Dendritic cell treated with granulocyte-macrophage colony-stimulating factor and Interleukin-4, amounts not matched to agents 40 ng/mL and 50 ng/mL, for 4 days (primary cell): ENCODE measurements at regions not wholly inside any gene's neighbourhood (a gene's known extent, or its start where the extent isn't known, plus 50 kb on each side); places are given as distances from the start of the nearest gene placed in this dataset.

Experiments
- H3K27ac Mint-ChIP-seq: one replicate; pipeline ENCODE4 v1.8.0; 2022; ENCODE audit warnings: mild to moderate bottlenecking, mixed read lengths
- H3K27me3 Mint-ChIP-seq: one replicate; pipeline ENCODE4 v1.8.0; 2022; ENCODE audit warnings: mild to moderate bottlenecking, mixed read lengths
- H3K36me3 Mint-ChIP-seq: one replicate; pipeline ENCODE4 v1.8.0; 2022; ENCODE audit warnings: low read depth, mixed read lengths
- H3K4me1 Mint-ChIP-seq: one replicate; pipeline ENCODE4 v1.8.0; 2022; ENCODE audit warnings: low read depth, mixed read lengths
- H3K4me3 Mint-ChIP-seq: one replicate; pipeline ENCODE4 v1.8.0; 2022; ENCODE audit warnings: mild to moderate bottlenecking, moderate library complexity, mixed read lengths
- H3K9me3 Mint-ChIP-seq: one replicate; pipeline ENCODE4 v1.8.0; 2022; ENCODE audit warnings: mixed read lengths
- intact Hi-C: fragments of 100-400 bp; cut with micrococcal nuclease; formaldehyde crosslinking; loops from one replicate; pipeline ENCODE4 v1.15.0; 2022

GRCh38 chr2:67462738-67463496 lies 65.8 kb downstream of the ETAA1 start:
- H3K27me3 Mint-ChIP-seq: no peaks in the 10 kb centered on the region
- H3K9me3 Mint-ChIP-seq: no peaks in the 10 kb centered on the region
- H3K27ac Mint-ChIP-seq: no peak overlapping the region
- H3K4me1 Mint-ChIP-seq: no peaks in the 10 kb centered on the region
- H3K4me3 Mint-ChIP-seq: no peak overlapping the region
- intact Hi-C loops: no loop called here
- no peaks in the 10 kb centered on the region for H3K36me3 Mint-ChIP-seq

- intact Hi-C loops: no loop called here
- no peak overlapping the region for H3K4me3 Mint-ChIP-seq
- H3K36me3 Mint-ChIP-seq: no peaks in the 10 kb centered on the region
- H3K9me3 Mint-ChIP-seq: no peaks in the 10 kb centered on the region
- no peaks in the 10 kb centered on the region for H3K4me1 Mint-ChIP-seq
- H3K27ac Mint-ChIP-seq: no peak overlapping the region
- H3K27me3 Mint-ChIP-seq: no peaks in the 10 kb centered on the region
Measured at GRCh38 chr2:67463810-67464209, 66.7 kb downstream of the ETAA1 start.

GRCh38 chr2:67465623-67466022 lies 68.5 kb downstream of the ETAA1 start:
- H3K27ac Mint-ChIP-seq: no peak overlapping the region
- H3K27me3 Mint-ChIP-seq: no peaks in the 10 kb centered on the region
- H3K4me3 Mint-ChIP-seq: no peak overlapping the region
- H3K4me1 Mint-ChIP-seq: no peaks in the 10 kb centered on the region
- H3K9me3 Mint-ChIP-seq: no peaks in the 10 kb centered on the region
- no peaks in the 10 kb centered on the region for H3K36me3 Mint-ChIP-seq
- intact Hi-C loops: no loop called here

- Mint-ChIP-seq H3K4me3 (no peak overlapping the region), H3K27me3 (no peaks in the 10 kb centered on the region), H3K9me3 (no peaks in the 10 kb centered on the region), H3K36me3 (no peaks in the 10 kb centered on the region), H3K4me1 (no peaks in the 10 kb centered on the region), H3K27ac (no peak overlapping the region)
- intact Hi-C loops: no loop called here
Measured at GRCh38 chr2:67466734-67467133, 69.6 kb downstream of the ETAA1 start.

- Mint-ChIP-seq H3K9me3 (no peaks in the 10 kb centered on the region), H3K27me3 (no peaks in the 10 kb centered on the region), H3K4me1 (no peaks in the 10 kb centered on the region), H3K36me3 (no peaks in the 10 kb centered on the region), H3K27ac (no peak overlapping the region), H3K4me3 (no peak overlapping the region)
- intact Hi-C loops: no loop called here
Measured at GRCh38 chr2:67471681-67472080, 74.5 kb downstream of the ETAA1 start.

- no peaks in the 10 kb centered on the region for H3K36me3 Mint-ChIP-seq
- intact Hi-C loops: no loop called here
Measured at GRCh38 chr2:67476809-67477790, 80.0 kb downstream of the ETAA1 start.

GRCh38 chr2:67479261-67479660 lies 82.1 kb downstream of the ETAA1 start:
- Mint-ChIP-seq H3K27ac (no peak overlapping the region), H3K4me3 (no peak overlapping the region), H3K27me3 (no peaks in the 10 kb centered on the region), H3K9me3 (no peaks in the 10 kb centered on the region), H3K36me3 (no peaks in the 10 kb centered on the region), H3K4me1 (no peaks in the 10 kb centered on the region)
- intact Hi-C loops: no loop called here

More at GRCh38 chr2:67476809-67477790, 80.0 kb downstream of the ETAA1 start:
- Mint-ChIP-seq H3K9me3 (no peaks in the 10 kb centered on the region), H3K27ac (no peak overlapping the region), H3K4me3 (no peak overlapping the region), H3K4me1 (no peaks in the 10 kb centered on the region), H3K27me3 (no peaks in the 10 kb centered on the region)

DNA sequence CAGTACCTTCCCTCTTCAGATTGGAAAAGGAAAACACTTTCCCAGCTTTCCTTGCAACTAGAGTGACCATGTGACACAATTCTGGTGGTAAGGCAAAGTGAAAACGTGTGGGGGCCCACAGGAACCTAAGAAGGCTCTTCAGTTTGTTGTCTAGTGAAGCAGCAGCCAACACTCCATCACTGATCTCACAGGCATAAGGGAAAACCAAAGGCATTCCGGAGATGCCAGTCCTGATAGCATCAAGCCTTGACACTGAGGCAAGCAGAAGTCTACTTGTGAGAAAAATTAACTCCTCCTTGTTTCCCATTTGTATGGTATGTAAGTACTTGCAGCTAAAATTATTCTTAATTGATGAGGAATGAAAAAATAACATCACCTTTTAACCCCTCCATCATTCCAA lies 88.3 kb downstream of the ETAA1 start:
- H3K9me3 Mint-ChIP-seq: no peaks in the 10 kb centered on the region
- H3K4me3 Mint-ChIP-seq: no peak overlapping the region
- no peak overlapping the region for H3K27ac Mint-ChIP-seq
- no peaks in the 10 kb centered on the region for H3K27me3 Mint-ChIP-seq
- no peaks in the 10 kb centered on the region for H3K4me1 Mint-ChIP-seq
- intact Hi-C loops: no loop called here
- H3K36me3 Mint-ChIP-seq: no peaks in the 10 kb centered on the region

GRCh38 chr2:67486041-67486796 lies 89.1 kb downstream of the ETAA1 start:
- H3K9me3 Mint-ChIP-seq: no peaks in the 10 kb centered on the region
- H3K4me3 Mint-ChIP-seq: no peak overlapping the region
- H3K4me1 Mint-ChIP-seq: no peaks in the 10 kb centered on the region
- intact Hi-C loops: no loop called here
- no peaks in the 10 kb centered on the region for H3K27me3 Mint-ChIP-seq
- H3K36me3 Mint-ChIP-seq: no peaks in the 10 kb centered on the region
- H3K27ac Mint-ChIP-seq: no peak overlapping the region

GRCh38 chr2:67487993-67488392 lies 90.9 kb downstream of the ETAA1 start:
- H3K36me3 Mint-ChIP-seq: no peaks in the 10 kb centered on the region
- intact Hi-C loops: no loop called here
- no peak overlapping the region for H3K27ac Mint-ChIP-seq
- H3K9me3 Mint-ChIP-seq: no peaks in the 10 kb centered on the region
- H3K4me1 Mint-ChIP-seq: no peaks in the 10 kb centered on the region
- H3K27me3 Mint-ChIP-seq: no peaks in the 10 kb centered on the region
- no peak overlapping the region for H3K4me3 Mint-ChIP-seq

- Mint-ChIP-seq H3K9me3 (no peaks in the 10 kb centered on the region), H3K27ac (no peak overlapping the region), H3K36me3 (no peaks in the 10 kb centered on the region), H3K4me3 (no peak overlapping the region), H3K4me1 (no peaks in the 10 kb centered on the region), H3K27me3 (no peaks in the 10 kb centered on the region)
- intact Hi-C loops: no loop called here
Measured at GRCh38 chr2:67489396-67489795, 92.3 kb downstream of the ETAA1 start.

GRCh38 chr2:67498931-67499330 lies 101.8 kb downstream of the ETAA1 start:
- Mint-ChIP-seq H3K36me3 (no peaks in the 10 kb centered on the region), H3K9me3 (no peaks in the 10 kb centered on the region), H3K27ac (no peak overlapping the region), H3K27me3 (no peaks in the 10 kb centered on the region), H3K4me1 (no peaks in the 10 kb centered on the region), H3K4me3 (no peak overlapping the region)
- intact Hi-C loops: no loop called here

DNA sequence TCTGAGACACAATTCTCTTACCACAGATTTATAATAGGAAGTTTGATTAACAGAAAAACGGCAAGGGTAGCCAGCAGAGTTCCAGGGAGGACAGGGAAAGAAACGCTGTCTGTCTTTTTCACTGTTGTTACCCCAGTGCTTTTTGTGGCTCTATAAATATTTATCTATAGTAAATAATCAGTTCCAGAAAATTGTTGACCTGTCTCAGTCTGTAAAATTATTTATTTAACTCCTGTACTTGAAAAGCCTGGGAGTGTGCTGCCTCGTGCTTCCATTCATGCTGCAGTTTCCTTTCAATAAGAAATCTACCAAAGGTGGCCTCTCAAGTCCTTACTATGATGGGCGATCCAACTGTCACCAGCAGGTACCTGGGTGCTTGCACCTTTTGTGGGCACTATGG lies 102.9 kb downstream of the ETAA1 start:
- intact Hi-C loops: no loop called here
- Mint-ChIP-seq H3K27me3 (no peaks in the 10 kb centered on the region), H3K27ac (no peak overlapping the region), H3K4me1 (no peaks in the 10 kb centered on the region), H3K36me3 (no peaks in the 10 kb centered on the region), H3K4me3 (no peak overlapping the region), H3K9me3 (no peaks in the 10 kb centered on the region)

GRCh38 chr2:67500541-67500940 lies 103.4 kb downstream of the ETAA1 start:
- no peaks in the 10 kb centered on the region for H3K4me1 Mint-ChIP-seq
- H3K27me3 Mint-ChIP-seq: no peaks in the 10 kb centered on the region
- intact Hi-C loops: no loop called here
- H3K36me3 Mint-ChIP-seq: no peaks in the 10 kb centered on the region
- no peaks in the 10 kb centered on the region for H3K9me3 Mint-ChIP-seq
- no peak overlapping the region for H3K27ac Mint-ChIP-seq
- no peak overlapping the region for H3K4me3 Mint-ChIP-seq
